ENCODE measurements at regions not wholly inside any gene's neighbourhood (a gene's known extent, or its start where the extent isn't known, plus 50 kb on each side); places are given as distances from the start of the nearest gene placed in this dataset.
A peak's percentile ranks its signal among the peaks of the same experiment; 100 is the strongest.

DNA sequence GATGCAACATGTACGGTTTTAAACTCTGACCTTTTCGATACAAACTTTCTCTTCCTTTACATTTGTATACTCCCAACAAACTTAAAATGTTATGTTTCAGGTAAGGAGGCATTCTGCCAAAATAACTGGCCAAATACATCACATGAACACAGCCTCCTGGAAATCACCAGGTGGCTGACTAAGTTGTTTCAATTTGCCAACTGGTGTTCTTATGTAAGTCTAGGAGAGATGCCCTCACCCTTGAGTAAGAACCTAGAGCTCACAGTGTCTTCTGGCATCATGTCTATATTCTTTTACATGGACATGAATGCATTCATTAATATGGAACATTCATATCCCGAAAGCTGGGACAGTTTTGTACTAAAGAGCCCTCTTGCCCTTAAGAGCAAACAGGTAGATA lies 341.1 kb upstream of the NR2F2 start:
- no peak for FAIRE-seq
- Histone ChIP-seq H3K27me3 (ENCODE audit: control insufficient read depth, insufficient read depth, low read length) (no peaks in the 10 kb centered on the region), H3K36me3 (ENCODE audit: control insufficient read depth, insufficient read depth, low read length) (no peaks in the 10 kb centered on the region), H3K4me3 (ENCODE audit: low read depth, low read length) (no peak overlapping the region)
- peak; percentile 46 for DNase-seq (ENCODE audit: low read depth)
- TF ChIP-seq, protein P1, sequence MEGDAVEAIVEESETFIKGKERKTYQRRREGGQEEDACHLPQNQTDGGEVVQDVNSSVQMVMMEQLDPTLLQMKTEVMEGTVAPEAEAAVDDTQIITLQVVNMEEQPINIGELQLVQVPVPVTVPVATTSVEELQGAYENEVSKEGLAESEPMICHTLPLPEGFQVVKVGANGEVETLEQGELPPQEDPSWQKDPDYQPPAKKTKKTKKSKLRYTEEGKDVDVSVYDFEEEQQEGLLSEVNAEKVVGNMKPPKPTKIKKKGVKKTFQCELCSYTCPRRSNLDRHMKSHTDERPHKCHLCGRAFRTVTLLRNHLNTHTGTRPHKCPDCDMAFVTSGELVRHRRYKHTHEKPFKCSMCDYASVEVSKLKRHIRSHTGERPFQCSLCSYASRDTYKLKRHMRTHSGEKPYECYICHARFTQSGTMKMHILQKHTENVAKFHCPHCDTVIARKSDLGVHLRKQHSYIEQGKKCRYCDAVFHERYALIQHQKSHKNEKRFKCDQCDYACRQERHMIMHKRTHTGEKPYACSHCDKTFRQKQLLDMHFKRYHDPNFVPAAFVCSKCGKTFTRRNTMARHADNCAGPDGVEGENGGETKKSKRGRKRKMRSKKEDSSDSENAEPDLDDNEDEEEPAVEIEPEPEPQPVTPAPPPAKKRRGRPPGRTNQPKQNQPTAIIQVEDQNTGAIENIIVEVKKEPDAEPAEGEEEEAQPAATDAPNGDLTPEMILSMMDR (IDR thresholded peaks at IDR 0.05; ENCODE audit: insufficient read depth, low read length, severe bottlenecking), result no peak

DNA sequence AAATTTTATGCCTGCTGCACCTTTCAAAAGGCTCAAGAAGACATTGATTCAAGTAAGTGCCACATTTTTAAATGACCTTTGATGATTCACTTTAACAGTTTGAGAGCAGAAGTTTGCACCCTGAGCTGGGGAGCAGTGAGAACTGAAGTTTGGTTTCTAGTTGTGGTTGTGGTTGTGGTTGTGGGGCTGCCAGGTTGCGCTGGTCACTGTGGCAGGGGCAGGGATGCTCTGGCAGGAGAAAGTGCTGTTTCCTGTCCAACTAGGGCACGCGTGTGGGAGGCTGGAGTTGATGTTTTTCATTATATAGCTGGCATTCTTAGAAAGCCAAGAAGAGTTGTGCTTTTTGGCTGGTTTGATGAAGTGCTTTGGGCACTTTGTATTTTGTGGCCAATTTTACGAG lies 339.7 kb upstream of the NR2F2 start:
- DNase-seq (ENCODE audit: low read depth) (no peak), FAIRE-seq (no peak)
- TF ChIP-seq, protein P1 (IDR thresholded peaks at IDR 0.05; ENCODE audit: insufficient read depth, low read length, severe bottlenecking), result no peak

DNA sequence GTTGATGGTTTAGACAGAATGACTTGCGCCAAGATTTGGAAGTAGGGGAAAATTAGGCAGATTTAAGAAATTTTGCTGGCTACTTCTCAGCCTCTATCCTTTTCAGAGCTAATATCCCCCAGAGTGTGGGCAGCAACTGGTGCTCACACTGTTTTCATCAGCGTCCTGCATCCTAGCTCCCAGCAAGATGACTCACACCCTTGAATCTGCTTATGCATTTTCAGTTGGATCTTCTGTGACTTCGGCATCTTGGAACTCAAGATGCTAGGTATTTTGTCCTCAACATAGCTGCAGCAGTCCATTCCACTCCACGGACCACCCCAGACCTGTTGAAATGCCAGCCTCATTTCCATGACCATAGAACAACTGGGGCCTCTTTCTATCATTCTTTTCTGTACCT lies 336.1 kb upstream of the NR2F2 start:
- TF ChIP-seq, protein P1 (IDR thresholded peaks at IDR 0.05; ENCODE audit: insufficient read depth, low read length, severe bottlenecking), result no peak
- no peaks in the 10 kb centered on the region for H3K36me3 ChIP-seq (ENCODE audit: control insufficient read depth, insufficient read depth, low read length)
- FAIRE-seq, result no peak
- DNase-seq (ENCODE audit: low read depth), result peak; percentile 21
- H3K27me3 ChIP-seq (ENCODE audit: control insufficient read depth, insufficient read depth, low read length), result no peaks in the 10 kb centered on the region
- no peak overlapping the region for H3K4me3 ChIP-seq (ENCODE audit: low read depth, low read length)

More for the DNA sequence above, 339.7 kb upstream of the NR2F2 start:
- no peak overlapping the region for H3K4me3 ChIP-seq (ENCODE audit: low read depth, low read length)
- H3K27me3 ChIP-seq (ENCODE audit: control insufficient read depth, insufficient read depth, low read length), result no peaks in the 10 kb centered on the region
- H3K36me3 ChIP-seq (ENCODE audit: control insufficient read depth, insufficient read depth, low read length), result no peaks in the 10 kb centered on the region

DNA sequence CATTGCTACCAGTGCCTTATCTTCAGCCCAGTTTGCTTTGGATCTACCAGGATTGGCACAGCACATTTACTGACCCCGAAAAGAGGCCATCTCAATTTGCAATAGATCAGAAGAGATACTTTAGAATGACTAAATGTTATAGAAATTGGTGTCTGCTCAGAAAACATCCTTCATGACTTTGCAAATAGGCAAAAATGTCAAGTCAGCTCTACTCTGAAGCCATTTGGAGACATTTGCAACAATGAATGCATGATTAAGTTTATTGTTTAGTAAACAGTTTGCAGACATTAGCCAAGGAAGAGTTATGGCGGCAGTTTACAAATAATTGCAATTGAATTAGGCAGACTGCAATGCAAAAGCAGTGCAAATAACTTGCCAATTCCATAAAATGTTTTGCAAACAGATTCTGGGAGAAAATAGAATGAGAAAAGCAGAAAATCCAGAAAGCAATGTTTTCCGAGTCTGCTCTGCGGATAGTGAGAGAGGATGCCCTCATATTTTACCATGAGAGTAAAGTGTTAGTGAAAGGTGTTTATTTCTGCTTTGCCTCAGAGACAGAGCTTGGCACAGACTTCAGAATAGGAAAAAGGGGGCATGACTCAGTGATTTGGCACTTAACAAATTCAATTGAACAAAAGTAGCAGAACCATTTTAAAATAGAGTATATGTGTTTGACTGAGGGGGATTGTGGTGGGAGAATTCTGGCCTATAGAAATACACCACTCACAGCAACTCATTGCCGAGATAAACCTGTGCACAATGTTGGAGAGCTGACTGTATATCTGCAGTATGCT lies 334.9 kb upstream of the NR2F2 start:
- DNase-seq (ENCODE audit: low read depth) (peak; percentile 41), FAIRE-seq (no peak)
- Histone ChIP-seq H3K27me3 (ENCODE audit: control insufficient read depth, insufficient read depth, low read length) (no peaks in the 10 kb centered on the region), H3K36me3 (ENCODE audit: control insufficient read depth, insufficient read depth, low read length) (no peaks in the 10 kb centered on the region), H3K4me3 (ENCODE audit: low read depth, low read length) (no peak overlapping the region)
- TF ChIP-seq, protein P1 (IDR thresholded peaks at IDR 0.05; ENCODE audit: insufficient read depth, low read length, severe bottlenecking), result no peak

DNA sequence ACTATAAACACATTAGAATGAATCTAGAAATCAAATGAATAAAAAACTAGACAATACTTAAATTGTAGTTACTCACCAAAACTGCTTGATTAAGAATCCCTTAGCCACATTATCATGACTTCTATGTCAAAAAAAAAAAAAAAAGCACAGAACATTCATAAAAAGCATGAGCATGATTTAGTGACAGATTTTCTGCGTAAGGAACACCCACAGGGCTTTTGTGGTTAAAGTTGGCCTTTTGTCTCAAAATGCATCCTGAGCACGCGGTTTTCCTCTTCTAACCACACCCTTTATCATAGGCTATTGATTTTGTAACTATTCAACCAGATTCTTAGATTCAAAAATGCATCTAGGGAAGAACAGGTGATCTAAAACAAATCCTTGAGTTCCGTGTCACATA lies 334.0 kb upstream of the NR2F2 start:
- no peak for FAIRE-seq
- Histone ChIP-seq H3K4me3 (ENCODE audit: low read depth, low read length) (no peak overlapping the region), H3K27me3 (ENCODE audit: control insufficient read depth, insufficient read depth, low read length) (no peaks in the 10 kb centered on the region), H3K36me3 (ENCODE audit: control insufficient read depth, insufficient read depth, low read length) (no peaks in the 10 kb centered on the region)
- TF ChIP-seq, protein P1 (IDR thresholded peaks at IDR 0.05; ENCODE audit: insufficient read depth, low read length, severe bottlenecking), result no peak
- DNase-seq (ENCODE audit: low read depth), result no peak

DNA sequence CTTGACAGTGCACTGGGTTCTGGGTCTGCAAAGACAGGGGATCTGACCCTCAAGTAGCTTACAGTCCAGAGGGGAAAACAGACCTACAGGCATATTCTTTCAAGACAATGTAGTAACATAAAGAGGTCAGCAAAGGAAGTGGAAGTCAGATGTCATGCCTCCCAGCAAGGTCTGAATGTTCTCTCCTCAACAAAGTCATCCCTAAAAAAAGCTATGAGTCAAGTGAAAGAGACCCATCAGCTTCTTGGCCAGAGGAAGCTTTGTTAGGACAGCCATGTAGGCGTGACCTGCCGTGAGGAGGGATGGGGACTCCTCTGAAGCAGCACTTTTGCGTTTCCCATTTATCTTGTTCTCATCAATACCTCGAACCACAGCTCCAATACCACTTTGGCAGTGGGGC lies 331.6 kb upstream of the NR2F2 start:
- H3K4me3 ChIP-seq (ENCODE audit: low read depth, low read length), result no peak overlapping the region
- DNase-seq (ENCODE audit: low read depth) (no peak), FAIRE-seq (no peak)
- no peaks in the 10 kb centered on the region for H3K36me3 ChIP-seq (ENCODE audit: control insufficient read depth, insufficient read depth, low read length)
- H3K27me3 ChIP-seq (ENCODE audit: control insufficient read depth, insufficient read depth, low read length), result no peaks in the 10 kb centered on the region
- TF ChIP-seq, protein P1 (IDR thresholded peaks at IDR 0.05; ENCODE audit: insufficient read depth, low read length, severe bottlenecking), result no peak
